ENCODE measurements at regions not wholly inside any gene's neighbourhood (a gene's known extent, or its start where the extent isn't known, plus 50 kb on each side); places are given as distances from the start of the nearest gene placed in this dataset.

GRCh38 chr3:104982130-104982529, 384.6 kb upstream of the ALCAM start:
- TF ChIP-seq, protein P1, sequence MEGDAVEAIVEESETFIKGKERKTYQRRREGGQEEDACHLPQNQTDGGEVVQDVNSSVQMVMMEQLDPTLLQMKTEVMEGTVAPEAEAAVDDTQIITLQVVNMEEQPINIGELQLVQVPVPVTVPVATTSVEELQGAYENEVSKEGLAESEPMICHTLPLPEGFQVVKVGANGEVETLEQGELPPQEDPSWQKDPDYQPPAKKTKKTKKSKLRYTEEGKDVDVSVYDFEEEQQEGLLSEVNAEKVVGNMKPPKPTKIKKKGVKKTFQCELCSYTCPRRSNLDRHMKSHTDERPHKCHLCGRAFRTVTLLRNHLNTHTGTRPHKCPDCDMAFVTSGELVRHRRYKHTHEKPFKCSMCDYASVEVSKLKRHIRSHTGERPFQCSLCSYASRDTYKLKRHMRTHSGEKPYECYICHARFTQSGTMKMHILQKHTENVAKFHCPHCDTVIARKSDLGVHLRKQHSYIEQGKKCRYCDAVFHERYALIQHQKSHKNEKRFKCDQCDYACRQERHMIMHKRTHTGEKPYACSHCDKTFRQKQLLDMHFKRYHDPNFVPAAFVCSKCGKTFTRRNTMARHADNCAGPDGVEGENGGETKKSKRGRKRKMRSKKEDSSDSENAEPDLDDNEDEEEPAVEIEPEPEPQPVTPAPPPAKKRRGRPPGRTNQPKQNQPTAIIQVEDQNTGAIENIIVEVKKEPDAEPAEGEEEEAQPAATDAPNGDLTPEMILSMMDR (IDR thresholded peaks at IDR 0.05), result no peak
- no peak for TF ChIP-seq POLR2A (IDR thresholded peaks at IDR 0.05)
